ENCODE measurements at regions not wholly inside any gene's neighbourhood (a gene's known extent, or its start where the extent isn't known, plus 50 kb on each side); places are given as distances from the start of the nearest gene placed in this dataset.

GRCh38 chr3:177641206-177641605, 443.9 kb upstream of the TBL1XR1 start:
- Histone ChIP-seq H3K9me3 (no peaks in the 10 kb centered on the region), H3K4me3 (ENCODE audit: low read depth in 1 of 2, low read length in 1 of 2) (no peak overlapping the region), H3K36me3 (no peaks in the 10 kb centered on the region), H3K27me3 (no peaks in the 10 kb centered on the region), H3K4me1 (ENCODE audit: control insufficient read depth in 1 of 2, insufficient read depth in 1 of 2, low read depth in 1 of 2, low read length in 1 of 2) (no peaks in the 10 kb centered on the region), H3K27ac (no peak overlapping the region)
- no peak for TF ChIP-seq CTCF (IDR thresholded peaks at IDR 0.05)

GRCh38 chr3:177642042-177642803, 444.9 kb upstream of the TBL1XR1 start:
- Histone ChIP-seq H3K27me3 (no peaks in the 10 kb centered on the region), H3K4me1 (ENCODE audit: control insufficient read depth in 1 of 2, insufficient read depth in 1 of 2, low read depth in 1 of 2, low read length in 1 of 2) (peaks cover 0 to 6% of the 10 kb centered on the region in 2 experiments), H3K9me3 (no peaks in the 10 kb centered on the region), H3K36me3 (no peaks in the 10 kb centered on the region), H3K27ac (no peak overlapping the region), H3K4me3 (ENCODE audit: low read depth in 1 of 2, low read length in 1 of 2) (no peak overlapping the region)
- no peak for TF ChIP-seq CTCF (IDR thresholded peaks at IDR 0.05)

- no peaks in the 10 kb centered on the region for H3K27me3 ChIP-seq
- H3K36me3 ChIP-seq: no peaks in the 10 kb centered on the region
- no peak overlapping the region for H3K4me3 ChIP-seq (ENCODE audit: low read depth in 1 of 2, low read length in 1 of 2)
- no peaks in the 10 kb centered on the region for H3K9me3 ChIP-seq
- no peak overlapping the region for H3K27ac ChIP-seq
- TF ChIP-seq CTCF (IDR thresholded peaks at IDR 0.05): no peak
- peaks cover 0 to 6% of the 10 kb centered on the region in 2 experiments for H3K4me1 ChIP-seq (ENCODE audit: control insufficient read depth in 1 of 2, insufficient read depth in 1 of 2, low read depth in 1 of 2, low read length in 1 of 2)
These were observed 445.5 kb upstream of the TBL1XR1 start for GRCh38 chr3:177642804-177643125.

GRCh38 chr3:177646749-177647148, 449.5 kb upstream of the TBL1XR1 start:
- no peak overlapping the region for H3K27ac ChIP-seq

GRCh38 chr3:177647341-177647740, 450.1 kb upstream of the TBL1XR1 start:
- H3K4me1 ChIP-seq (ENCODE audit: control insufficient read depth in 1 of 2, insufficient read depth in 1 of 2, low read depth in 1 of 2, low read length in 1 of 2): peaks cover 0 to 6% of the 10 kb centered on the region in 2 experiments
- no peaks in the 10 kb centered on the region for H3K36me3 ChIP-seq
- no peak for TF ChIP-seq CTCF (IDR thresholded peaks at IDR 0.05)
- H3K4me3 ChIP-seq (ENCODE audit: low read depth in 1 of 2, low read length in 1 of 2): no peak overlapping the region
- H3K9me3 ChIP-seq: no peaks in the 10 kb centered on the region
- H3K27me3 ChIP-seq: no peaks in the 10 kb centered on the region
- no peak overlapping the region for H3K27ac ChIP-seq

More at GRCh38 chr3:177646749-177647148, 449.5 kb upstream of the TBL1XR1 start:
- Histone ChIP-seq H3K36me3 (no peaks in the 10 kb centered on the region), H3K4me1 (ENCODE audit: control insufficient read depth in 1 of 2, insufficient read depth in 1 of 2, low read depth in 1 of 2, low read length in 1 of 2) (peaks cover 0 to 6% of the 10 kb centered on the region in 2 experiments), H3K9me3 (no peaks in the 10 kb centered on the region), H3K4me3 (ENCODE audit: low read depth in 1 of 2, low read length in 1 of 2) (no peak overlapping the region), H3K27me3 (no peaks in the 10 kb centered on the region)
- no peak for TF ChIP-seq CTCF (IDR thresholded peaks at IDR 0.05)
